ENCODE measurements at regions not wholly inside any gene's neighbourhood (a gene's known extent, or its start where the extent isn't known, plus 50 kb on each side); places are given as distances from the start of the nearest gene placed in this dataset.

- ATAC-seq (peak; percentile 19), DNase-seq (peak in 1 of 9 donors; percentile 7)
- Mint-ChIP-seq H3K9me3 (peaks cover 3 to 34% (median 14%) of the 10 kb centered on the region in 11 donors), H3K27me3 (peaks cover 0 to 4% (median 0%) of the 10 kb centered on the region in 5 donors), H3K4me1 (peaks cover 0 to 10% (median 0%) of the 10 kb centered on the region in 7 donors), H3K4me3 (no peak overlapping the region), H3K27ac (no peak overlapping the region), H3K36me3 (peaks cover 0 to 17% (median 10%) of the 10 kb centered on the region in 5 donors)
- H3K4me1 ChIP-seq (ENCODE audit: control insufficient read depth in 2 of 2, insufficient read depth in 2 of 2, low read length in 2 of 2): no peaks in the 10 kb centered on the region
- ChIA-PET POLR2A (no interaction called here), CTCF (no interaction called here)
- H3K4me3 ChIP-seq (ENCODE audit: low read length): no peak overlapping the region
- intact Hi-C loops (cut with micrococcal nuclease): no loop called here
- no peaks in the 10 kb centered on the region for H3K27me3 ChIP-seq (ENCODE audit: control insufficient read depth in 2 of 2, insufficient read depth in 2 of 2, low read length in 2 of 2)
- H3K9me3 ChIP-seq (ENCODE audit: control insufficient read depth in 2 of 3, low read length in 3 of 3): peaks cover 0 to 5% (median 0%) of the 10 kb centered on the region in 3 experiments
- no peak overlapping the region for H3K27ac ChIP-seq (ENCODE audit: low read depth, low read length)
- H3K36me3 ChIP-seq (ENCODE audit: control insufficient read depth in 2 of 3, insufficient read depth in 3 of 3, low read length in 3 of 3): no peaks in the 10 kb centered on the region
These were observed 259.2 kb downstream of the DLL1 start for GRCh38 chr6:170031684-170032121.

GRCh38 chr6:170030821-170031471, 259.9 kb downstream of the DLL1 start:
- peaks cover 0 to 10% (median 4%) of the 10 kb centered on the region in 5 donors for H3K36me3 Mint-ChIP-seq
- POLR2A ChIA-PET: no interaction called here
- peaks cover 0 to 10% (median 0%) of the 10 kb centered on the region in 7 donors for H3K4me1 Mint-ChIP-seq
- H3K27ac ChIP-seq (ENCODE audit: low read depth, low read length): no peak overlapping the region
- peak in 1 of 9 donors; percentile 9 for DNase-seq
- H3K36me3 ChIP-seq (ENCODE audit: control insufficient read depth in 2 of 3, insufficient read depth in 3 of 3, low read length in 3 of 3): no peaks in the 10 kb centered on the region
- no peak overlapping the region for H3K27ac Mint-ChIP-seq
- H3K4me1 ChIP-seq (ENCODE audit: control insufficient read depth in 2 of 2, insufficient read depth in 2 of 2, low read length in 2 of 2): no peaks in the 10 kb centered on the region
- H3K27me3 Mint-ChIP-seq: no peaks in the 10 kb centered on the region
- intact Hi-C loops (cut with micrococcal nuclease): no loop called here
- no peaks in the 10 kb centered on the region for H3K27me3 ChIP-seq (ENCODE audit: control insufficient read depth in 2 of 2, insufficient read depth in 2 of 2, low read length in 2 of 2)
- no peak overlapping the region for H3K4me3 ChIP-seq (ENCODE audit: low read length)
- H3K9me3 ChIP-seq (ENCODE audit: control insufficient read depth in 2 of 3, low read length in 3 of 3): peaks cover 0 to 4% (median 0%) of the 10 kb centered on the region in 3 experiments
- peaks cover 3 to 26% (median 12%) of the 10 kb centered on the region in 11 donors for H3K9me3 Mint-ChIP-seq
- CTCF ChIA-PET: no interaction called here
- no peak for ATAC-seq
- no peak overlapping the region for H3K4me3 Mint-ChIP-seq

- Mint-ChIP-seq H3K4me3 (no peak overlapping the region), H3K27me3 (no peaks in the 10 kb centered on the region), H3K27ac (no peak overlapping the region), H3K36me3 (peaks cover 0 to 10% (median 4%) of the 10 kb centered on the region in 5 donors), H3K9me3 (peaks cover 3 to 20% (median 10%) of the 10 kb centered on the region in 11 donors), H3K4me1 (peaks cover 0 to 10% (median 0%) of the 10 kb centered on the region in 7 donors)
- Histone ChIP-seq H3K9me3 (ENCODE audit: control insufficient read depth in 2 of 3, low read length in 3 of 3) (no peaks in the 10 kb centered on the region), H3K4me1 (ENCODE audit: control insufficient read depth in 2 of 2, insufficient read depth in 2 of 2, low read length in 2 of 2) (no peaks in the 10 kb centered on the region), H3K4me3 (ENCODE audit: low read length) (no peak overlapping the region), H3K36me3 (ENCODE audit: control insufficient read depth in 2 of 3, insufficient read depth in 3 of 3, low read length in 3 of 3) (no peaks in the 10 kb centered on the region), H3K27ac (ENCODE audit: low read depth, low read length) (no peak overlapping the region), H3K27me3 (ENCODE audit: control insufficient read depth in 2 of 2, insufficient read depth in 2 of 2, low read length in 2 of 2) (no peaks in the 10 kb centered on the region)
- ChIA-PET POLR2A (no interaction called here), CTCF (no interaction called here)
- intact Hi-C loops (cut with micrococcal nuclease): no loop called here
- DNase-seq: peak in 1 of 9 donors; percentile 4
- no peak for ATAC-seq
These were observed 260.5 kb downstream of the DLL1 start for GRCh38 chr6:170030284-170030815.

- no peaks in the 10 kb centered on the region for H3K27me3 ChIP-seq (ENCODE audit: control insufficient read depth in 2 of 2, insufficient read depth in 2 of 2, low read length in 2 of 2)
- no peak overlapping the region for H3K4me3 ChIP-seq (ENCODE audit: low read length)
- ChIA-PET POLR2A (no interaction called here), CTCF (no interaction called here)
- Mint-ChIP-seq H3K27ac (no peak overlapping the region), H3K36me3 (peaks cover 0 to 10% (median 4%) of the 10 kb centered on the region in 5 donors), H3K9me3 (peaks cover 2 to 16% (median 10%) of the 10 kb centered on the region in 11 donors), H3K27me3 (peaks cover 0 to 2% (median 0%) of the 10 kb centered on the region in 5 donors), H3K4me3 (no peak overlapping the region), H3K4me1 (peaks cover 0 to 10% (median 0%) of the 10 kb centered on the region in 7 donors)
- no peak overlapping the region for H3K27ac ChIP-seq (ENCODE audit: low read depth, low read length)
- no peaks in the 10 kb centered on the region for H3K36me3 ChIP-seq (ENCODE audit: control insufficient read depth in 2 of 3, insufficient read depth in 3 of 3, low read length in 3 of 3)
- ATAC-seq (no peak), DNase-seq (peak in 1 of 9 donors; percentile 10)
- intact Hi-C loops (cut with micrococcal nuclease): no loop called here
- no peaks in the 10 kb centered on the region for H3K9me3 ChIP-seq (ENCODE audit: control insufficient read depth in 2 of 3, low read length in 3 of 3)
- no peaks in the 10 kb centered on the region for H3K4me1 ChIP-seq (ENCODE audit: control insufficient read depth in 2 of 2, insufficient read depth in 2 of 2, low read length in 2 of 2)
These were observed 261.2 kb downstream of the DLL1 start for GRCh38 chr6:170029416-170030283.

- peak in 1 of 9 donors; percentile 8 for DNase-seq
- intact Hi-C loops (cut with micrococcal nuclease): no loop called here
- H3K4me3 Mint-ChIP-seq: no peak overlapping the region
- no peaks in the 10 kb centered on the region for H3K9me3 ChIP-seq (ENCODE audit: control insufficient read depth in 2 of 3, low read length in 3 of 3)
- ChIA-PET POLR2A (no interaction called here), CTCF (no interaction called here)
- peak overlapping the region in 1 of 9 donors; percentile 17 for H3K27ac Mint-ChIP-seq
- H3K36me3 ChIP-seq (ENCODE audit: control insufficient read depth in 2 of 3, insufficient read depth in 3 of 3, low read length in 3 of 3): no peaks in the 10 kb centered on the region
- peaks cover 0 to 6% (median 2%) of the 10 kb centered on the region in 5 donors for H3K36me3 Mint-ChIP-seq
- peaks cover 0 to 10% (median 0%) of the 10 kb centered on the region in 7 donors for H3K4me1 Mint-ChIP-seq
- H3K27ac ChIP-seq (ENCODE audit: low read depth, low read length): no peak overlapping the region
- H3K27me3 ChIP-seq (ENCODE audit: control insufficient read depth in 2 of 2, insufficient read depth in 2 of 2, low read length in 2 of 2): no peaks in the 10 kb centered on the region
- peaks cover 0 to 4% (median 0%) of the 10 kb centered on the region in 5 donors for H3K27me3 Mint-ChIP-seq
- no peak overlapping the region for H3K4me3 ChIP-seq (ENCODE audit: low read length)
- no peaks in the 10 kb centered on the region for H3K4me1 ChIP-seq (ENCODE audit: control insufficient read depth in 2 of 2, insufficient read depth in 2 of 2, low read length in 2 of 2)
- ATAC-seq: no peak
- peaks cover 3 to 11% (median 7%) of the 10 kb centered on the region in 11 donors for H3K9me3 Mint-ChIP-seq
These were observed 262.1 kb downstream of the DLL1 start for GRCh38 chr6:170028629-170029345.

- Mint-ChIP-seq H3K9me3 (peaks cover 0 to 5% (median 0%) of the 10 kb centered on the region in 11 donors), H3K36me3 (no peaks in the 10 kb centered on the region), H3K4me3 (no peak overlapping the region), H3K27me3 (peaks cover 0 to 4% (median 0%) of the 10 kb centered on the region in 5 donors), H3K27ac (no peak overlapping the region), H3K4me1 (peaks cover 0 to 10% (median 0%) of the 10 kb centered on the region in 7 donors)
- Histone ChIP-seq H3K9me3 (ENCODE audit: control insufficient read depth in 2 of 3, low read length in 3 of 3) (no peaks in the 10 kb centered on the region), H3K4me3 (ENCODE audit: low read length) (no peak overlapping the region), H3K4me1 (ENCODE audit: control insufficient read depth in 2 of 2, insufficient read depth in 2 of 2, low read length in 2 of 2) (no peaks in the 10 kb centered on the region), H3K27ac (ENCODE audit: low read depth, low read length) (no peak overlapping the region), H3K36me3 (ENCODE audit: control insufficient read depth in 2 of 3, insufficient read depth in 3 of 3, low read length in 3 of 3) (no peaks in the 10 kb centered on the region), H3K27me3 (ENCODE audit: control insufficient read depth in 2 of 2, insufficient read depth in 2 of 2, low read length in 2 of 2) (no peaks in the 10 kb centered on the region)
- CTCF ChIA-PET: no interaction called here
- DNase-seq (no peak), ATAC-seq (no peak)
- intact Hi-C loops (cut with micrococcal nuclease): no loop called here
- POLR2A ChIA-PET: no interaction called here
These were observed 263.2 kb downstream of the DLL1 start for GRCh38 chr6:170027647-170028043.

Measured in naive thymus-derived CD4-positive, alpha-beta T cell (primary cell).